Loucy (cell line): ENCODE measurements at regions not wholly inside any gene's neighbourhood (a gene's known extent, or its start where the extent isn't known, plus 50 kb on each side); places are given as distances from the start of the nearest gene placed in this dataset.
A peak's percentile ranks its signal among the peaks of the same experiment; 100 is the strongest.

Experiments
- H2AFZ ChIP-seq: fragments of 200-600 bp; sonication (generic); 2 replicates; pipeline ENCODE4 v1.6.0; 2016; ENCODE audit warnings: antibody characterized with exemption, mild to moderate bottlenecking, low read length, moderate library complexity
- H3F3A ChIP-seq: fragments of 200-600 bp; 2 replicates; pipeline ENCODE4 v1.6.0; 2016; ENCODE audit warnings: antibody characterized with exemption, low read depth, mild to moderate bottlenecking
- H3K27me3 ChIP-seq: fragments of 200-600 bp; sonication (generic); 2 replicates; pipeline ENCODE4 v1.6.1; 2014; ENCODE audit warnings: low read length, mild to moderate bottlenecking; ENCODE audit not compliant: insufficient read depth, poor library complexity, severe bottlenecking
- H3K36me3 ChIP-seq: fragments of 200-600 bp; sonication (generic); 2 replicates; pipeline ENCODE4 v1.6.1; 2016; ENCODE audit warnings: low read length; ENCODE audit not compliant: insufficient read depth
- H3K4me1 ChIP-seq: fragments of 200-600 bp; sonication (generic); 2 replicates; pipeline ENCODE4 v1.5.1; 2014; ENCODE audit warnings: low read length, mild to moderate bottlenecking; ENCODE audit not compliant: insufficient read depth, poor library complexity, severe bottlenecking
- H3K4me2 ChIP-seq: fragments of 200-600 bp; sonication (generic); 2 replicates; pipeline ENCODE4 v1.6.0; 2014; ENCODE audit warnings: antibody characterized with exemption, low read length, low read depth, mild to moderate bottlenecking; ENCODE audit not compliant: poor library complexity, severe bottlenecking
- H3K4me3 ChIP-seq: fragments of 200-600 bp; sonication (generic); 2 replicates; pipeline ENCODE4 v1.5.1; 2014; ENCODE audit warnings: low read length, mild to moderate bottlenecking, mixed read lengths; ENCODE audit not compliant: poor library complexity, severe bottlenecking
- H3K79me2 ChIP-seq: fragments of 200-600 bp; sonication (generic); 2 replicates; pipeline ENCODE4 v1.6.1; 2014; ENCODE audit warnings: low read length; ENCODE audit not compliant: insufficient read depth
- H3K9ac ChIP-seq: fragments of 200-600 bp; sonication (generic); 2 replicates; pipeline ENCODE4 v1.6.0; 2014; ENCODE audit warnings: mild to moderate bottlenecking, low read depth, low read length, moderate library complexity; ENCODE audit not compliant: poor library complexity, severe bottlenecking
- H3K9me2 ChIP-seq: fragments of 200-600 bp; sonication (generic); replicated peaks from 2 replicates; pipeline ENCODE4 v1.6.1; 2016; ENCODE audit warnings: low read depth, low read length, mixed read lengths
- H3K9me3 ChIP-seq: fragments of 200-600 bp; sonication (generic); 2 replicates; pipeline ENCODE4 v1.6.1; 2014; ENCODE audit warnings: mild to moderate bottlenecking, antibody characterized with exemption, low read length, low read depth; ENCODE audit not compliant: insufficient read depth
- H4K20me1 ChIP-seq: fragments of 200-600 bp; sonication (generic); 2 replicates; pipeline ENCODE4 v1.6.0; 2014; ENCODE audit warnings: antibody characterized with exemption, low read length, mild to moderate bottlenecking; ENCODE audit not compliant: insufficient read depth, poor library complexity, severe bottlenecking
- CTCF ChIP-seq: fragments of 200-600 bp; sonication (generic); conservative IDR thresholded peaks from 2 replicates; pipeline ENCODE4 v1.5.1; 2014; ENCODE audit warnings: mild to moderate bottlenecking, antibody characterized with exemption, low read length
- EZH2phosphoT487 ChIP-seq: fragments of 200-600 bp; IDR thresholded peaks from 2 replicates; pipeline ENCODE4 v1.6.1; 2018; ENCODE audit warnings: antibody characterized with exemption, mild to moderate bottlenecking, moderate library complexity, borderline replicate concordance

GRCh38 chr15:37756407-37756806 is 178.0 kb upstream of the TMCO5A start:
- Histone ChIP-seq H3K4me2 (no peak overlapping the region), H3K27me3 (no peaks in the 10 kb centered on the region), H3K79me2 (no peaks in the 10 kb centered on the region), H3F3A (no peaks in the 10 kb centered on the region), H3K4me1 (no peaks in the 10 kb centered on the region), H4K20me1 (no peaks in the 10 kb centered on the region), H3K36me3 (no peaks in the 10 kb centered on the region), H3K9me3 (no peaks in the 10 kb centered on the region), H3K9me2 (no peaks in the 10 kb centered on the region), H3K4me3 (no peak overlapping the region), H3K9ac (no peak overlapping the region), H2AFZ (no peak overlapping the region; the same call in 1 of the 2 replicates)
- no peak for TF ChIP-seq CTCF
- no peak for TF ChIP-seq EZH2phosphoT487

GRCh38 chr15:37758412-37758811 is 176.0 kb upstream of the TMCO5A start:
- TF ChIP-seq EZH2phosphoT487 (no peak), CTCF (no peak)
- H3K9ac ChIP-seq: no peak overlapping the region
- peaks cover 17% of the 10 kb centered on the region for H3K4me1 ChIP-seq
- H3K36me3 ChIP-seq: no peaks in the 10 kb centered on the region
- H3K4me3 ChIP-seq: no peak overlapping the region
- no peaks in the 10 kb centered on the region for H3K79me2 ChIP-seq
- no peaks in the 10 kb centered on the region for H3F3A ChIP-seq
- H3K4me2 ChIP-seq: no peak overlapping the region
- peak overlapping the region; percentile 47 for H2AFZ ChIP-seq
- H3K9me2 ChIP-seq: no peaks in the 10 kb centered on the region
- H3K9me3 ChIP-seq: no peaks in the 10 kb centered on the region
- no peaks in the 10 kb centered on the region for H4K20me1 ChIP-seq
- no peaks in the 10 kb centered on the region for H3K27me3 ChIP-seq

GRCh38 chr15:37764733-37765191 is 169.7 kb upstream of the TMCO5A start:
- peak overlapping the region; percentile 85; the same call in 1 of the 2 replicates for H2AFZ ChIP-seq
- H3K4me1 ChIP-seq: peaks cover 67% of the 10 kb centered on the region
- H3F3A ChIP-seq: peaks cover 18% of the 10 kb centered on the region
- H3K4me2 ChIP-seq: peak overlapping the region; percentile 74
- no peaks in the 10 kb centered on the region for H3K9me3 ChIP-seq
- H3K79me2 ChIP-seq: no peaks in the 10 kb centered on the region
- no peak overlapping the region for H3K4me3 ChIP-seq
- peak overlapping the region; percentile 2 for H3K9ac ChIP-seq
- no peaks in the 10 kb centered on the region for H3K9me2 ChIP-seq
- H3K36me3 ChIP-seq: no peaks in the 10 kb centered on the region
- TF ChIP-seq EZH2phosphoT487 (no peak), CTCF (peak; percentile 84)
- H3K27me3 ChIP-seq: no peaks in the 10 kb centered on the region
- no peaks in the 10 kb centered on the region for H4K20me1 ChIP-seq
